GM19239 (cell line): ENCODE measurements at regions not wholly inside any gene's neighbourhood (a gene's known extent, or its start where the extent isn't known, plus 50 kb on each side); places are given as distances from the start of the nearest gene placed in this dataset.
"Not testable (repeated sequence)": the region's sequence is repeated elsewhere in the genome, so short reads cannot be mapped to it uniquely, and the experiment has no call there.

Source experiments
- DNase-seq: peaks from one replicate; pipeline ENCODE4 v3.0.0; 2011; ENCODE audit warnings: low spot score; ENCODE audit not compliant: insufficient read length
- FAIRE-seq: peaks from 2 replicates; lab custom pipeline; 2011; peaks lifted over from hg19 to GRCh38; lab: Jason Lieb, UNC

DNA sequence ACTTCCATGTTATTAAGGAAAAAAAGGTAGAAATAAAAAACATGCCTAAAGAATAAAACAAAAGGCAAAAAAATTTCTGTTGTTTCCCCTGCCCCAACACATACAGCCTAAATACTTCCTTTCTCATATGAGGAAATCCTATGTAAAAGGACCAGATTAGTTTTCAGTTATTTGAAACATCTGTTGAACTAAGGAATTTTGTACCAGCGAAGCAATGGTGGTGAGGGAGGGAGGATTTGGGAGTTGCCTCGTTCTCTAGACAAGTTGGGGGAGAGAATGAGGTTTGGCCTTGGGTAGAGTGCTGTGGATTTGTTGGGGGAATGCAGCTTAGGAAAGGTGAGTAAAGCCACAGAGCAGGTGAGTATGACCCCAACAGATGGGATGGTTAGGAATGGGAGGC lies 141.5 kb upstream of the RFLNA start:
- no peak for FAIRE-seq
- DNase-seq, result no peak

DNA sequence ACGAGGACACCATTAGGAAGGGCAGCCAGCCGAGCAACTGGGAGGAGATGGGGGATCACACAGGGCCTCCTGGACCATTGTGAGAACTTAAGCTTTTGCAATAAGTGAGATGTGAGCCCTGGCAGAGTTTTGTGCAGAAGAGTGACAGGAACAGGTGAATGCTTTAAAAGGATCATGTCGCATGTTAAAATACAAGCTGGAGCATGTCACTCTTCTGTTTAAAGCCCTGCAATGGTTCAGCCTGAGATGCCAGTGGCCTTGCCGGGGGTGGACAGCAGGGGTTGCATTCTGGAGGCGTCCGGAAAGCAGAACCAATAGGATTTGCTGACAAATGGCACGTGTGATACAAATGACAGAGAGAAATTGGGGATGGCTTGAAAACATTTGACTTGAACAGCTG lies 137.5 kb upstream of the RFLNA start:
- FAIRE-seq, result no peak
- no peak for DNase-seq

DNA sequence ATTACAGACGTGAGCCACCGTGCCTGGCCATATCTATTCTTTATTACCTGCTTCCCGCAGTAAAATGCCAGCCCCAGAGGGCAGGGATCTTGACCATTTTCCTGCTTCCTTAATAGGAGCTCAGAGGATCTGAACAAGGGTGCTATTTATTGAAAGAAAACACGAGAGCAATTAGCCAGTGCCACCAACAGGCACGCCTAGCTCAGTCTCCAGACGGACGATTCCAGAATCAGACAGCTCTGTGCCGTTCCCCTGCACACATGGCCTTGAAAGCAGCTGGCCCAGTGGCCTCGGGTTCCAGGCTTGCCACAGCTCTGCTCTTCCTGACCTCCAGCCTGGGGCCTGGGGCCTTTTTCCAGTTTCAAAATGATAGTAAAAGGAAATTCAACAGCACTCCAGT lies 135.2 kb upstream of the RFLNA start:
- no peak for FAIRE-seq
- DNase-seq, result no peak

DNA sequence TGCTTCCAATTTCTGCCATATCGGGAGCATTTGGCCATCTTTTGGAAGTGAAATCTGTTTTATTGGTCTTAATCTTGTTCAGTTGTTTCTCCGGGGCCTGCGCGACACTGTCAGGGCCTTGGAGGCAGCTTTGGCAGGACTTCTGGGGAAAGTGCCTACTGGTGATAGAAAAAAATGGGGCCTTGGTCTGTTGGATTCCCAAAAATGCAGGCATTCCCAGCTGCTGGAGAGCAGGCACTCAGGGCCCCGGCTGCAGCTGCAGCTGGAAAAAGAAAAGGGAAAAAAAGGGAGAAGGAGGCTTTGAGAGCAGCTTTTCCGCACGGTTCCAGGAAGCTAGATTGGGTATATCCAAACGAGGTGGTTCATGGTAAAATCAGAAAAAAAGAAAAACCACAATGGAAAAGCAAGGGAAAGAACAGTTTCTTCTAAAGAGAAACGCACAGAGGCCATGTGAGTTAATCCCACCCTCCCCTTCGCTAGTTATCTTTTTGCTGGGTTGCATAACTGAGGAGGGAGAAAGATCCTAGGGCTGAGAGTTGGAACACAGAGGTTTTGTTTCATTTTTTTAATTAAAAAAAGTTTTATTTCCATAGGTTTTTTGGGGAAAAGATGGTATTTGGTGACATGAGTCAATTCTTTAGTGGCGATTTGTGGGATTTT lies 134.7 kb upstream of the RFLNA start:
- DNase-seq, result no peak
- no peak for FAIRE-seq

DNA sequence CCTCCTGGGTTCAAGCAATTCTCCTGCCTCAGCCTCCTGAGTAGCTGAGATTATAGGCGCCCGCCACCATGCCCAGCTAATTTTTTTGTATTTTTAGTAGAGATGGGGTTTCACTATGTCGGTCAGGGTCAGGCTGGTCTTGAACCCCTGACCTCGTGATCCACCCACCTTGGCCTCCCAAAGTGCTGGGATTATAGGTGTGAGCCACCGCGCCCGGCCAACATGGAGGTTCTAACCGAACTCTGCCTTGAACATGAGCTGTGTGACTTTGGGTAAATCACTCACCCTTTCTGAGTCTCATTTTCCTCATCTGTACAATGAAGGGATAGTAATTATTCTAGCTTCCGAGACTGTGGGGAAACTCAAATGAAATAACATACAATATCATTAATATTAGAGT lies 133.5 kb upstream of the RFLNA start:
- not testable (repeated sequence) for FAIRE-seq, DNase-seq

DNA sequence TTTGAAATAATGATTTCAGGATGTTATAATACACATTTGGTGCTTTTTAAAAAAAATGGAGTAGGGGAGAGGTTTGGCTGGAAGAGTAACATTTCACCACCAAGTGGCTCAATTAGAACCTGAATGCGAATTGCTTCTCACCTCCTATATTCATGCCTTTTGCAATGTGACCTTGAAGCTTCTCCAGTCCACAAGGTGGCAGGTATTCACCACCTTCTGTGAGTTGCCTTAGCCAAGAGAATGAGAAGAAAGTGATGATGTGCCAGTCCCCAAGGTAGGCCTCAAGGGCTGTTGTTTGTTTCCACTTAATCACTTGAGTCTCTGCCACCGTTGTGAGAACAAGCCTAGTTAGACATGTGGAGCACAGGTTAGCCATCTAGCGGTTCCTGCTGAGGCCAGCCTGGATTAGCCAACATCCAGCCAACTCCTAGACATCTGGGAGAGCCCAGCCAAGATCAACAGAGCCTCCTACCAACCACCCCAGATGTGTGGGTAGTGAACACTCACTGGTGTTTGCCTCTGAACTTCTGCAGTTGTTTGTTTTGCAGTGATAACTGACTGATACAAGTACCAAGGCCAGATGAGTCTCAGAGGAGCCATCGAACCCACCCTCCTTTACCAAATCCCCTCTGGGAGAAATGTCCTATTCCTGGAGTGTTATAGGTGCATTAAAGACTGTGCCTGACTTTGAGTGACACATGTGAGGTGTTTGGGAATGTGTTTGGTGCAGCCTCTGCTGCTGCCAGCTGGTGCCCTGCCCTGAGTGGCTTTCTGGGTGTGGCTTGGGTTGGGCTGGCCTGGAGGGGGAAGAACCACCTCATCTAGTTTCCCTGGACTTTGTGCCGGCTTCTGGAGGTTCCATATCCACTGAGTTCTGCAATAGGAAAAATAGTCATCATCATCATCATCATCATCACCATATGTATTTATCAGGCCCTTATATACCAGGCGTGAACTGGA lies 132.5 kb upstream of the RFLNA start:
- FAIRE-seq, result no peak

DNA sequence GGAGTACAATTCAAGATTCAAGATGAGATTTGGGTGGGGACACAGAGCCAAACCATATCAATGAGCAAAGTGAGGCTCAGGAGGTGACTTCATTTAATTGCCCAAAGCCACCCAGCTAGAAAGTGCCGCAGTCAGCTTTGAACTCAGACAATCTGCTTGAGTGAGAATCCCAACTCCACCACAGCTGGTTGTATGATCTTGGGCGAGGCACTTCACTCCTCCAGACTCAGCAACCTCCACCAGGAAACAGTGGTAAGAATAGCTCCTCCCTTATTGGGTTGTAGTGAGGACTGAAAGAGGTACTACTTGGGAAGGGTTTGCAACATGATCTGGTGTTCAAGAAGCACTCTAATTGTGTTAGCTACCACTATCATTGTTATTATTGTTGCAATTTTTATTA lies 129.2 kb upstream of the RFLNA start:
- no peak for FAIRE-seq

More for the DNA sequence above, 132.5 kb upstream of the RFLNA start:
- no peak for DNase-seq

DNA sequence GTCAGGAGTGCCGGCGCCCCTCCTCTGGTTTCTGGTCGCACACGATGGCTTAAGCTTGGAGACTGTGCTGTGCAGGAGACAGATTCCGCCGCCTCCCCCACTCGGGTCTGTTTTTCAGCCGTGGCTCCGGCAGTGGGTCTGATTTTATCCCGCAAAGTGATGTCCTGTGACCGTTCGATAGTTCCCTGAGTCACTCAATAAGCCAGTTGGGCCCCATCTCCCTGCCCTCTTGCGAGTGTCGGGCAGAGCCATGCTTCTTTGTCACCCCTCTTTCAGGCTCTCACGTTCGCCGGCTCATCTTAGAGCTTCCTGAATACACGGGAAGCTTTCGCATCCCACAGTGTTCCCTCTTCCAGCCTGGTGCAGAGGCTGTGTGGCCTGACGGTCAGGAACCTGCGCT lies 127.8 kb upstream of the RFLNA start:
- FAIRE-seq, result no peak
- no peak for DNase-seq

More for the DNA sequence above, 129.2 kb upstream of the RFLNA start:
- DNase-seq, result no peak

DNA sequence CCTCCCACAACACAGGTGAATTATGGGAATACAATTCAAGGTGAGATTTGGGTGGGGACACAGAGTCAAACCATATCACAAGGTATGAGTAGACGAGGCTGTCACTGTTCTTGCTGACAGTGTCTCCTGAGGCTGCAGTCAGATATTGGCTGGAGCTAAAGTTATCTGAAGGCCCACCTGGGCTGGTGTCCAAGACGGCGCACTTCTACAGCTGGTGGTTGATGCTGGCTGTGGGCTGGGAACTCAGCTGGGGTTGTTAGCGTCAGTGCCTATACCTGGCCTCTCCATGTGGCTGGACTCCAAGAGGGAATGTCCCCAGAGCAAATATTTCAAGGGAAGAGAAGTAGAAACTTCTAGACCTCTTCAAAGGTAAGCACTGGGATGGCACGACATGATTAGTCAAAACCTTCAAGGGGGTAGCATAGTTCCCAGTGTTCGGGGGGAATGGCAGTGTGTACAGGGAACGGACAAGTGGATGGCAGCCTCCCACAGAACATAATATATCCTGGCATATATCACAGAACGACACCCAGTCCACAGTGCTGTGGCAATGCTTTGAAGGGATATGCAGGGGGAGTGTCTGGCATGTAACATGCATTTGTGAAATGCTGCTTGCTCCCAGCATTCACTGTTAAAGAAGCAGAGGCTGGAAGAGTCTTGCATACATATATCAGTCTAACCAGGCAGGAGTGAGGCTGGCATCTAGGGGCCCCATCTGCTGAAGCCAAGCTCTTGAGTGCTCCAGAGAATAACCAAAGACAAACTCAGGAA lies 126.7 kb upstream of the RFLNA start:
- DNase-seq (no peak), FAIRE-seq (no peak)

DNA sequence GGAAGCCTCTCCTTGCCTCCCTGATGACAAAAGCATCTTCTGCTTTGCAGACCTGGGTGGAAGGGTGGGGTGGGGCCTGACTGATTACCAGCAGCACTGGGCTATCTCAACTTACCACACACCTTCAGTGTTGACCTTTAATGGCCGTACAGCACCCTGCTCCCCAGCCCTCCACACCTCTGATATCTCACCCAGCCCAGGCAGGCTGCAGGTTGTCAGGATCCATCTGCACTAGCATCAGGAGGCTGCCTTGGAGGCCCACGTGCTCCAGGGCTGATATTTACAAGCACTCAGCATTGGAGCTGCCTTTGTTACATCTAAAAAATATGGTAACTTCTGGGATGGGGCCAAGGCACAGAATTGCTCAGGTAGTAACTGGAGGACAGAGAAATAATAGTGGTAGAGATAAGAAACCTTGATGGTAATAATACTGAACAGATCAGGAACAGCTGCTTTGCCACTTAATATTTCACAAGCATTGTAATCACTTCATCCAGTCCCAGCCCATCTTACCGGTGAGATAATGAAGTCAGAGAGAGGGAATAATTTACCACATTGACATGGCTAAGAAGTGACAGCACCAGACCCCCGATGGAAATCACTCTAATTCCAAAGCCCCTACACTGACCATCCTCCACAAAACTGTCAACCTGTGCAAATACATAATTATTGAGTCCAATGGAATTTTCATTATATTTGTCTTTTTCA lies 125.2 kb upstream of the RFLNA start:
- DNase-seq (no peak), FAIRE-seq (no peak)

DNA sequence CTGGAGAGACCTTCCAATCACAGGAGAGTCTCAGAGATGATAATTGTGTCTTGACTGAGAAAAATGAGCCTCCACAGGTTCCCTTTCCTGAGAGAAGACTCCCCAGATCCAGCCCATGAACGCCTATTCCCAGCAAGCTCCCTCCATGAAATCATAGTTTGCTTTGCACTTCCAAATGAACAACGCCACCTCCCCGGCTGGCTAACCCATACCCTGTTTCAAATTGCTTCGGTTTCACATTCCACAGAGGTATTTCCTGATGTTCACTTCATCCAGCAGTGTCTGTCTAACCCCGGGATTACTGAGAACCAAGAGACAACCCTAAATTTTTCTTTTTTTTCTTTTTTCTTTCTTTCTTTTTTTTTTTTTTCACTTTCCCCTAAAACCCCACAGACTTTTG lies 124.1 kb upstream of the RFLNA start:
- DNase-seq, result no peak
- FAIRE-seq, result no peak

DNA sequence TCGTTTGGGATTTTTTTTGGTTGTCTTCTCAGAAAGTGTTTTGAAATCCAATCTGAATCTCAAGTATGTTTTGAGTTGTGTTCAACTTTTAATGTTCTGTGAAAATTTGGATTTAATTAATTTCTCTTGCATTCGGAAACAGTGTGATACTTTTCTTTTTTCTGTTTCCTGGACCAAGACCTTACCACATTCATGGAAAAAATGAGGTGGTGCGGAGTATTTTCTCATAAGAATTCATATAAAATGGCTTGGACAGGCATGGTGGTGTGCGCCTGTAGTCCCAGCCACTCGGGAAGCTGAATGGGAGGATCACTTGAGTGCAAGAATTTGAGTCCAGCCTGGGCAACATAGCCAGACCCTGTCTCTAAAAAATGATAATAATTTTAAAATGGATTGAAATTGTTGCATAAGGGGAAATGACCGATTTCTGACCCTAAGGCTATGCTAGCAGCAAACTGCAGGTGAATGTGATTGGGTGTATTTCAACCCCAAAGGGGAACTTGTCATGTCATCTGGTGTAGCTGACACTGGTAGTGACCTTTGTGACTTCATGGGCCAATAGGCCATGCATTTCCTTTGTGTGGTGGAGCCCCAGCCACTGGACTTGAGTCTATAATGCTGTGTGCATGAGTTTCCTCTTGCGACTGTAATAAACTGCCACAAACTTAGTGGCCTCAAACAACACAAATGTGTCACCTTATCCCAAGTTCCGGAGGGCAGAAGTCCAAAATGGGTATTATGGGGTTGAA lies 123.5 kb upstream of the RFLNA start:
- FAIRE-seq (no peak), DNase-seq (no peak)

DNA sequence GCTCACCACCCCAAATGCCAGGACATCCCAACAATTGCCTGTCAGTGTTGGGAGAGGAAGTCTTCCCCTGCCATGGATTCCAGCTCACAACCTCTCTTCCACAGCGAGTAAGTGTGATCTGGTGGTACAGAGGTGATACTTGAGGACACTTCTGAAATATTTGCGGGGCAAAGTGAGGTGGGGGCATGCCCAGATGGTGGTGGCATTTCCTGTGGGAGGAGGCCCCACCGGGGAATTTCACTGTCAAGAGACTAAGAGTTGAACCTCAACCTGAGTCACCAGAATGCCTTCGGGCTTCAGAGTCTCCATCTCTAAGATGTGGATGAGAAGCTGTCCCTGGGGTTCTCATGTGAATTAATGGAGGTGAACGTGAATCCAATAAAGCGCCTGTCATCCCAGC lies 122.3 kb upstream of the RFLNA start:
- DNase-seq (no peak), FAIRE-seq (no peak)

DNA sequence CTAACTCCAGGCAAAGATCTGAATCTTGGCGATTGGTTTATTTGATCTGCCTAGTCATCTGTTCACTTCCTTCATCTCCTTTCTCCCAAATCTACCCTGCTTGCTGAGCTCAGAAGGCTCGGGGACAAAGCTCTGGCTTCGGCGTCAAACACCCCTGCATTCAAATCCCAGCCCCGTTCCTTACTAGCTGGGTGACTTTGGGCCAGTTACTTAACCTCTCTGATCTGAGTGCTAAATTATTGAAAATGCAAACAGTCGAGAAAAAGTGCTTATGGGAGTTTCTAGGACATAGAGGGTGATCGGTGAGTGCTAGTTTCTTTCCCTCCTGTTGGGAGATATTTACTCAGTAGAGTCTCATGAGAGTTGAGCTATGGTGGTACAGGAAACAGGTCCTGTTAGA lies 121.2 kb upstream of the RFLNA start:
- DNase-seq (no peak), FAIRE-seq (no peak)

DNA sequence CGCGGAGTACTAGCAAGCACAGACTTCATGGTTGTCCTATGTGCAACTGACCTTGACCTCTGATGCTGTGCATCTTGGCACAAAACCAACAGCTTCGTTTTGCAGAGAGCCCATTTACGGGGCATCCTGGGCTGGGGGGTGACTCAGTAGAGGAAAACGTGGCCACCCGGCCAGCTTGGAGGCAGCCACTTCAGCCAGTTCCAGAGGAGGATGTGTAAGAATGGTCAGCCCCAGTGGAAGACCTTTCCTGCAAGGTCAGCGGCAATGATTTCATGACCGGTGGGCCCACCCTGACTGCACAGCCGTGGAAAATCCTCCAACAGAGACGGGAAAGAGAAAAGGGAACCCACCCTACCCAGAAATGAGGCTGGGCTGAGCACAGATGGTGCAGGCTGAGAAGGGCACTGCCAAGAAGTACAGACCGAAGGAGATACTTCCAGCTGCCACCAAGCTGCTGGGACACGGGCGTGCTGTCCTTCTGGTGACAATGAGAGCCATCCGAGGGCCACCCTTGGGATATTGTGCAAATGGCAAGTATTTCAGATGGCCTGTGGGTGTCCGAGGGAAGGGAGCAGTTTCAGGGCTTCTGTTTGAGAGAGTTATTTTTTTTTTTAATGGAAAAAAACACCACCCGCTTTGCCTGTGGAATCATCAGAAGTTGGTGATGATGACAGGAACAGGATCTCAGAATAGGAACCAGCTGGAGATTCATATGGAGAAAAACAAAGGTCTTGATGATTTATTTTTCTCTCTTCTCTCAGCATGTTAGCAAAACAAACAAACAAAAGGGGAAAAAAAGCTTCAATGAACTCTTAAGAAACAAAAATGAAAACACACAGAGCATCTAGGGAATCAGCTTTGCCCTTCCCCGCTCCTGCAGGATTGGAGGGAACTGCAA lies 120.2 kb upstream of the RFLNA start:
- DNase-seq (no peak), FAIRE-seq (no peak)

DNA sequence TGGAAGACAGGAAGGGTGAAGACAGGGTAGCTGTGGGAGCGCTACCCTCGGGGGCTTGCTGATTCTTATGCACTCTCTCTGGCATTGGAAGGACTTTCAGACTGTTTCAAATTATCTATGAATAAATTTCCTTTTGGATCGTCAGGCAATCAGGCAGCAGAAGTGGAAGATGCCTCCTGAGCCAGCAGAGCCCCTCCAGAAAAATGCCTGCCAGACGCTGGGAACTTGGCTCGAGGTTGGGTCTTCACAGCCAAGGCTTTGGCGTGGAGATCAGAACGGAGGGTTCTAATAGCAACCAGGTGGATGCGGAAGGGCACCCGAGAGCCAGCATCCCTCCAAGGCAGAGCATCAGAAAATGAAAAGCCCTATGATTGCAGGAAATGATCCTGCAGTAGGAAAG lies 119.2 kb upstream of the RFLNA start:
- FAIRE-seq (no peak), DNase-seq (no peak)

DNA sequence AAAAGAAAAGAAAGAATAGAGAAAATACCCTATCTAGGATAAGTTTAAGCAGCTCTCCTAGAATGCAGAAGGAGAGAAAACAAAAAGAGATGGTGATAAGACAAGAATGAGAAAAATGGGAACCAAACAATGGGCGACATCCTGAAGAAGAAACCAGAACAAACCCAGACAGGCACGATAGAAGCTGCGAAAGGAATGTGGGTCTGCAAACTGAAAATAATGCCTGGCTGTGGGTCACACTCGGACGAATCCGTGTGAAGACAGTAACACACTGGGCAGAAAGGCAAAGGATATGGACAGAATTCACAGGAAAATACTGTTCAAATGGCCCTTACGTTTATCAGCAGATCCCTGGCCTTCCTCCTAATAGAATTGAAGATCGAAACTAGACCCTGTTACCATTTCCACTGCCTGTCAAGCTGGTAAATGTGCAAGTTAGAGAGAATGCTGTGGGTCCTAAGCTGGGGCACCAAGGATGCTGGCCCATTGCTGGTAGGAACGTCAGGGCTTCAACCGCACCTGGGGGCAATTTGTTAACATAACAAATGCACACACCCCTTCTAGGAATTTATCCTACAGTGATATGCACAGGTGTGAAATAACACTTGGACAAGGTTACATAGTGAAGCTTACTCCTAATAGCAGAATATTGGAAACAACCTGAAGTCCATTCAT lies 117.5 kb upstream of the RFLNA start:
- FAIRE-seq, result no peak

DNA sequence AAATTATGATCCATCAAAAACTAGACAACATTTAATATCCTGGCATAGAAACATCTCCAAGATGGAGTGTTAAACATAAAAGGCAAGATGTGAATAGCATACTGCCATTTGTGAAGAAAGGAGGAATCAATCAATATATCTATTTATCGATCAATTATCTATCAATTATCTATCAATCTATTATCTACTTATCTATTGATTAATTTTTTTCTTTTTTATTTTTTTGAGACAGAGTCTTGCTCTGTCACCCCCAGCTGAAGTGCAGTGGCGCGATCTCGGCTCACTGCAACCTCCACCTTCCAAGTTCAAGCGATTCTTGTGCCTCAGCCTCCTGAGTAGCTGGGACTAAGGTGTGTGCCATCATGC lies 117.0 kb upstream of the RFLNA start:
- FAIRE-seq (no peak), DNase-seq (no peak)

More for the DNA sequence above, 117.5 kb upstream of the RFLNA start:
- DNase-seq, result no peak
